Small intestine (tissue), 7 donors: ENCODE measurements at regions not wholly inside any gene's neighbourhood (a gene's known extent, or its start where the extent isn't known, plus 50 kb on each side); places are given as distances from the start of the nearest gene placed in this dataset.

ENCODE experiments used
- DNase-seq, 2 donors: peaks; one replicate each; pipeline versions ENCODE4 v3.0.0 to v3.0.0-alpha.2; 2013
- FAIRE-seq: peaks from 2 replicates; lab custom pipeline; 2012; peaks lifted over from hg19 to GRCh38; lab: Jason Lieb, UNC
- H3K27ac ChIP-seq, 3 donors: one replicate each; pipeline ENCODE4 v1.5.1; 2013; ENCODE audit warnings: low read length in 2 of 3, mild to moderate bottlenecking in 2 of 3, control low read depth in 1 of 3, inconsistent platforms in 1 of 3, low read depth in 1 of 3, moderate library complexity in 1 of 3
- H3K27me3 ChIP-seq, 3 donors: one replicate each; pipeline ENCODE4 v1.6.1; 2013; ENCODE audit warnings: low read length in 3 of 3, inconsistent platforms in 1 of 3; ENCODE audit not compliant: control insufficient read depth in 3 of 3, insufficient read depth in 3 of 3
- H3K36me3 ChIP-seq, 3 donors: one replicate each; pipeline ENCODE4 v1.6.1; 2013; ENCODE audit warnings: low read length in 3 of 3, inconsistent platforms in 1 of 3, low read depth in 1 of 3, mild to moderate bottlenecking in 1 of 3, moderate library complexity in 1 of 3; ENCODE audit not compliant: control insufficient read depth in 3 of 3, insufficient read depth in 2 of 3
- H3K4me1 ChIP-seq, 3 donors: one replicate each; pipeline ENCODE4 v1.6.1; 2013; ENCODE audit warnings: low read length in 2 of 3, inconsistent platforms in 1 of 3, low read depth in 1 of 3, mild to moderate bottlenecking in 1 of 3, moderate library complexity in 1 of 3; ENCODE audit not compliant: control insufficient read depth in 3 of 3, insufficient read depth in 2 of 3
- H3K4me3 ChIP-seq, 3 donors: one replicate each; pipeline ENCODE4 v1.5.1; 2013; ENCODE audit warnings: low read length in 3 of 3, control low read depth in 1 of 3, inconsistent platforms in 1 of 3, low read depth in 1 of 3, mild to moderate bottlenecking in 1 of 3, moderate library complexity in 1 of 3
- H3K9me3 ChIP-seq, 2 donors: one replicate each; pipeline ENCODE4 v1.6.1; 2013; ENCODE audit warnings: low read depth in 1 of 2, low read length in 1 of 2; ENCODE audit not compliant: control insufficient read depth in 2 of 2, insufficient read depth in 1 of 2
- WGBS, 3 donors: extraction: QIAGEN DNeasy Blood & Tissue Kit; methylation state at CpG; one replicate each; pipeline ENCODE4 v1.1.7; 2013; 5-methylcytosine and 5-hydroxymethylcytosine counted together
- donor health status: healthy with polysubstance abuse.
- donor health status: control.
- donor health status: control.
- donor health status: Bipolar disorder and iron deficiency.
- donor health status: healthy.

- Histone ChIP-seq H3K36me3 (no peaks in the 10 kb centered on the region), H3K27me3 (no peaks in the 10 kb centered on the region), H3K4me1 (no peaks in the 10 kb centered on the region), H3K9me3 (no peaks in the 10 kb centered on the region), H3K4me3 (no peak overlapping the region), H3K27ac (no peak overlapping the region)
- WGBS, 3 donors, result 87 to 92% (median 91%) methylated on average over 10 of the region's 10 CpGs
- DNase-seq, result no peak
- FAIRE-seq, result no peak
These were observed 61.1 kb upstream of the TNP1 start for GRCh38 chr2:216920937-216921456.

- 85 to 90% (median 89%) methylated on average over 8 of the region's 8 CpGs for WGBS, 3 donors
- no peak for FAIRE-seq
These were observed 60.4 kb upstream of the TNP1 start for GRCh38 chr2:216920143-216920876.

GRCh38 chr2:216918088-216918680 lies 58.3 kb upstream of the TNP1 start:
- DNase-seq (no peak), FAIRE-seq (no peak)
- no peaks in the 10 kb centered on the region for H3K36me3 ChIP-seq
- no peak overlapping the region for H3K27ac ChIP-seq
- no peaks in the 10 kb centered on the region for H3K4me1 ChIP-seq
- 64 to 84% (median 81%) methylated on average over 6 of the region's 6 CpGs for WGBS, 3 donors
- no peaks in the 10 kb centered on the region for H3K27me3 ChIP-seq
- H3K9me3 ChIP-seq, result no peaks in the 10 kb centered on the region
- H3K4me3 ChIP-seq, result no peak overlapping the region

More at GRCh38 chr2:216920143-216920876, 60.4 kb upstream of the TNP1 start:
- DNase-seq, result no peak
- no peaks in the 10 kb centered on the region for H3K4me1 ChIP-seq
- no peaks in the 10 kb centered on the region for H3K36me3 ChIP-seq
- H3K27ac ChIP-seq, result no peak overlapping the region
- no peak overlapping the region for H3K4me3 ChIP-seq
- no peaks in the 10 kb centered on the region for H3K9me3 ChIP-seq
- H3K27me3 ChIP-seq, result no peaks in the 10 kb centered on the region

GRCh38 chr2:216916956-216917650 lies 57.2 kb upstream of the TNP1 start:
- no peaks in the 10 kb centered on the region for H3K27me3 ChIP-seq
- 85 to 94% (median 89%) methylated on average over 3 of the region's 3 CpGs for WGBS, 3 donors
- no peak overlapping the region for H3K4me3 ChIP-seq
- FAIRE-seq (no peak), DNase-seq (no peak)
- no peaks in the 10 kb centered on the region for H3K9me3 ChIP-seq
- H3K27ac ChIP-seq, result no peak overlapping the region
- H3K4me1 ChIP-seq, result no peaks in the 10 kb centered on the region
- no peaks in the 10 kb centered on the region for H3K36me3 ChIP-seq

GRCh38 chr2:216915557-216916150 lies 55.8 kb upstream of the TNP1 start:
- Histone ChIP-seq H3K9me3 (no peaks in the 10 kb centered on the region), H3K27ac (no peak overlapping the region), H3K4me1 (no peaks in the 10 kb centered on the region), H3K4me3 (no peak overlapping the region), H3K36me3 (no peaks in the 10 kb centered on the region), H3K27me3 (no peaks in the 10 kb centered on the region)
- no peak for DNase-seq
- WGBS, 3 donors, result 84 to 89% (median 88%) methylated on average over 12 of the region's 12 CpGs
- FAIRE-seq, result no peak

- Histone ChIP-seq H3K4me3 (no peak overlapping the region), H3K27me3 (no peaks in the 10 kb centered on the region), H3K9me3 (no peaks in the 10 kb centered on the region), H3K27ac (no peak overlapping the region), H3K36me3 (no peaks in the 10 kb centered on the region), H3K4me1 (no peaks in the 10 kb centered on the region)
- DNase-seq, result no peak
- FAIRE-seq, result no peak
- WGBS, 3 donors, result 73 to 89% (median 85%) methylated on average over 3 of the region's 3 CpGs
These were observed 54.6 kb upstream of the TNP1 start for GRCh38 chr2:216914491-216914890.

- no peak for DNase-seq
- FAIRE-seq, result no peak
- Histone ChIP-seq H3K27ac (no peak overlapping the region), H3K36me3 (no peaks in the 10 kb centered on the region), H3K4me1 (no peaks in the 10 kb centered on the region), H3K9me3 (no peaks in the 10 kb centered on the region), H3K4me3 (no peak overlapping the region), H3K27me3 (no peaks in the 10 kb centered on the region)
These were observed 52.0 kb upstream of the TNP1 start for GRCh38 chr2:216911886-216912285.

GRCh38 chr2:216911008-216911407 lies 51.1 kb upstream of the TNP1 start:
- Histone ChIP-seq H3K4me1 (no peaks in the 10 kb centered on the region), H3K27me3 (no peaks in the 10 kb centered on the region), H3K36me3 (no peaks in the 10 kb centered on the region), H3K4me3 (no peak overlapping the region), H3K9me3 (no peaks in the 10 kb centered on the region), H3K27ac (no peak overlapping the region)
- WGBS, 3 donors, result 56 to 80% (median 62%) methylated on average over 3 of the region's 3 CpGs
- FAIRE-seq (no peak), DNase-seq (no peak)
